Fibroblast of pulmonary artery (primary cell): ENCODE measurements at regions not wholly inside any gene's neighbourhood (a gene's known extent, or its start where the extent isn't known, plus 50 kb on each side); places are given as distances from the start of the nearest gene placed in this dataset.
A peak's percentile ranks its signal among the peaks of the same experiment; 100 is the strongest.
"Not testable (repeated sequence)": the region's sequence is repeated elsewhere in the genome, so short reads cannot be mapped to it uniquely, and the experiment has no call there.

ENCODE experiments used
- DNase-seq: peaks from one replicate; pipeline ENCODE4 v3.0.0-alpha.2; 2010; ENCODE audit warnings: low read depth
- H3K4me3 ChIP-seq: replicated peaks from 2 replicates; pipeline ENCODE4 v1.5.1; 2011; ENCODE audit warnings: low read depth, mild to moderate bottlenecking, control low read depth, low read length, moderate library complexity
- CTCF ChIP-seq: IDR thresholded peaks from 2 replicates; pipeline ENCODE4 v1.5.1; 2011; ENCODE audit warnings: mild to moderate bottlenecking, control low read depth, low read length, inconsistent platforms; ENCODE audit errors: missing control alignments

- H3K4me3 ChIP-seq, result no peak overlapping the region
- no peak for TF ChIP-seq CTCF
- DNase-seq, result no peak
These were observed 95.3 kb upstream of the CXCL13 start for GRCh38 chr4:77510367-77510766.

GRCh38 chr4:77525538-77525937, 80.1 kb upstream of the CXCL13 start:
- no peak overlapping the region for H3K4me3 ChIP-seq
- no peak for TF ChIP-seq CTCF
- no peak for DNase-seq

- not testable (repeated sequence) for DNase-seq, H3K4me3 ChIP-seq
These were observed 77.7 kb upstream of the CXCL13 start for GRCh38 chr4:77527900-77528299.

- TF ChIP-seq CTCF, result no peak
- H3K4me3 ChIP-seq, result no peak overlapping the region
- peak; percentile 58 for DNase-seq
These were observed 67.5 kb upstream of the CXCL13 start for GRCh38 chr4:77538144-77538543.

GRCh38 chr4:77538574-77539157, 67.0 kb upstream of the CXCL13 start:
- H3K4me3 ChIP-seq, result no peak overlapping the region
- peak; percentile 40 for DNase-seq
- TF ChIP-seq CTCF, result no peak
